ENCODE measurements at regions not wholly inside any gene's neighbourhood (a gene's known extent, or its start where the extent isn't known, plus 50 kb on each side); places are given as distances from the start of the nearest gene placed in this dataset.

DNA sequence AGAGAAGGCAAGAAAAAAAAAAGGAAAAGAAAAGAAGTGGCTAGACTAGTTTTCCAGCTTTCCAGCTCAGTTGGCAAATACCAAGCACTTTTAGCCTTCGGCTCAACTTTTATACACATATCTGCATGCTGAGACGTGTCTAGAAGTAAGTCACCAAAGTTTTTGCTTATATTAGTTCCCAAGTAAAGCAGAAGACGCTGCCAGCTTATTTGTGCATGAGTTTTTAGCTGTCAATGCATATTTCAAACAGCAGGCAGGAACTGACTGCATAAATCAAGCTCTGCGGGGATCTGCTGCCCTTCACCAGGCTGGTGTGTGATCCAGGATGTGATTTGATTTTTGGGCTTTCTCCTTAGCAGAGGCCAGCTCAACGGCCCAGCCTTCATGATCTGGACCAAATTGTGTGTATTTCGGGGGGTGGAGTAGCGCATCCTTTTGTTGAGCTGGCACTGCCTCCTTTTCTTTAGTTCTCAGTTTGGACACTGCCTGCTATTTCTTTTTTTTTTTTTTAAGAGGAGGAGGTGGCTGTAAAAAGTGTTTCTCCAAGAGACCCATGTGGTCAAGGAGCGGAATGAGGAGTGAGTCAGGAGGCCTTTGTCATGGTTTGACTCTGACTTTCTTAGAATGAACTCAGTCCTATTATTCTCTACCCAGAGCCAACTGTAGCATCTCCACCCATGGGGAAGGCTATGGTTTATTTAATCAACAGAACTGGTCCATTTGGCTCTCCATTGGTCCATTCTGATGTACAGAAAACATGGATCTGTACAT lies 162.6 kb upstream of the XYLT1 start:
- no peak for DNase-seq

DNA sequence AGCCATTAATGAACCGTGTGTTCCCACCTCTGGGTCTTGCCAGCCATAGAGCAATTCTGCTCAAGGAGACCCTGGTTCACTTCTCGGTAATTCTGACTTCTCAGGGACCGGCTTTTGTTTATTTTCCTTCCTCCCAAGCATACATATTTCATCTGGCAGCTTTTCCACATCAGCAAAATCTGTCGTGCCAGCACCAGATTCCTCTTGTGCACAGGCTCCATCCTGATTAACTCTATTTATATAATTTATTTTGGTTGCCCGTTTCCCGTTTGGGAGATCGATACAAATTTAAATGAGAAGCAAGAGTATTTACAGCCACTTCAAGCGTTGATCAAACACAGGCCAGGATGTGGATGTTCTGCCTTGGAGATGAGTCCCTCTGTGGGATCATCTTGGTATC lies 161.9 kb upstream of the XYLT1 start:
- DNase-seq, result no peak

DNA sequence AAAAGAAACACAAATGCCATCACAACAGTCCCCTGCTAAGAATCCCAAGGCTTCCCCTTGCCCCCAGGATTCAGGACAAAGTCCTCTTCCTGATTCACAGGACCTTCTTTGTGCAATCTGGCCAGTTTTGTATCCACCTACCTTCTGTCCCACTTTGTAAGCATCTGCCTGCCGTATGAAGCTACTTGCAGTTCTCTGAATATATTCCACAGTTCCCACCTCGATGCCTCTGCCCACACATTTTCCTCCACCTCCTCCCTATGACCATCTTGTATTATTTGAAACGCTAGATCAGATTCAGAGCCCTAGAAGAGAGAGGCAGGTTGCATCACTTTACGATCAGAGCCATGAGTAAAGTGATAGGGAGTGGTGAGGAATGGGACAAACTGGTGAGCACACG lies 159.2 kb upstream of the XYLT1 start:
- no peak for DNase-seq

DNA sequence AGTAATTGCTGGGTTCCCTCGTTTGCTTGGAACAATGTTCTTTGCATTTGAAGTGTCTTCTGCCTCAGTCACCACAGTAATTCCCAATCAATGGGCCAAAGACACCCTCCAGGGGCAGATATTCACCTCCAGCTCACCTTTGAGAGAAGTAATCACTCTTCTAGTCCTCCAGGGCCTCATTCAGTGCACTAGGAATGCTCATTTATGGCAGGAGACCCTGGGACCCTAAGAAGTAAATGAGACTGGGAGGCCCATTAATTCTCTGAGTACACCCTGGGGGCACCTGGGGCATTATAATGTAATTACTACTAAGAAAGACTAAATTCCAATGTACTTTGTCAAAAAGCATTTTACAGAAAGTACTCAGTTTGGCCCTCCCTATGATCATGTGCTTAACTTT lies 158.2 kb upstream of the XYLT1 start:
- DNase-seq, result no peak

DNA sequence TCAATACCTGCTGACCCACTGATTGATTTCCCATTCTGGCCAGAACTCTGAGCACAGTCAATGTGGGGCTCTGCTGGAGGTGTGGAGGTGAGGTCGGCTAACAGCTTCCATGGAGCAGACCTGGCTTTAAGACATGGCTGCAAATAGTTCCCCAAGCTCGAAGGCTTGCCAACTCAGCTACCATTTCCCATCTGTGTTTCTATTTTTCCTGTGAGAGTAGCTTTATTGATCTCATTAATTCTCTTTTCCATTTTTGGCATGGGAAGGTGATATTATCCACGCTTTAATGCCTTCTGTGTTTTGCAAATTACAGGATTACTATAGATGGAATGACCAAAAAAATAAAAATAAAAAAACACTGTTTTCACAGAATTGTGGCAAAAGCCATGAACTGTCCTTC lies 151.6 kb upstream of the XYLT1 start:
- DNase-seq, result no peak

DNA sequence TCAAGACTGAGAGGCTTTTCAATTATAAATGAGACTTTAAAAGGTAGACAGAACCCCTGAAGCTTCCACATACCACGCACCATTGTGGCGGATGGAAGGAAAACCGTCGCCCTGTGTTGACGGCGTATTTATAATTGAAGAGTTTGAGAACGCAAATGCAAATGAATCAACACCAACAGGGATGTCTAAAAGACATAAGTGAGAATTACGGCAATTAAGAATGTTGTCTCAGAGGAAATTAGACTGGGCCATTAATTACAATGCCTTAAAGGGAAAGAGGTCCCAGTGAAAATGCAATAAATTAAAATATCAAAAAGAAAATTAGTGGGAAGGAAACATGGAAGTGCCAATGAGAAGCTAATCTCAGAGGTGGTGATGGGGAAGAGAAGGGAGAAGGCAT lies 148.5 kb upstream of the XYLT1 start:
- no peak for DNase-seq

DNA sequence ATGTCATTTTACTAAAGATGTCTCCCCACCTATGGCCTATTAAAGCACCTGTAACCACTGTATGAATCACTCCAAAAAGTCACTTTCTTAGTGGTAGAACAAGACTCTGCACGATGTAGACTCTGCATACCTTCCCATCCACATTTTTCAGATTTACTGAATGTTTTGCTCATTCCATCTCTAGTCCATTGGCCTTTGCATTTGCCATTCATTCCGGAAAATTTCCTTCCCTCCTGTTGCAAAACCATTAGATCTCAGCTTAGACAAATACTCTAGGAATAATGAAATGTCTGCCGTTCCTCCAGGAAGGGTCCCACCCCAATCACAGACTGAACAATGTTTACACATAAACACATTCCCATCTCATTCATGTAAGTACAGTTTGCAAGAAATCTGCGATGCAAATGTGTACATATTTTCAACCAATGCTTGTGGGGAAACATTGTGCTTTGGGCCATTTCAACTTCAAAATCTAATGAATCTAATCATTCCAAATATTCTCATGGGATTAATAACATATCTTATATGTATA lies 146.3 kb upstream of the XYLT1 start:
- DNase-seq, result no peak

DNA sequence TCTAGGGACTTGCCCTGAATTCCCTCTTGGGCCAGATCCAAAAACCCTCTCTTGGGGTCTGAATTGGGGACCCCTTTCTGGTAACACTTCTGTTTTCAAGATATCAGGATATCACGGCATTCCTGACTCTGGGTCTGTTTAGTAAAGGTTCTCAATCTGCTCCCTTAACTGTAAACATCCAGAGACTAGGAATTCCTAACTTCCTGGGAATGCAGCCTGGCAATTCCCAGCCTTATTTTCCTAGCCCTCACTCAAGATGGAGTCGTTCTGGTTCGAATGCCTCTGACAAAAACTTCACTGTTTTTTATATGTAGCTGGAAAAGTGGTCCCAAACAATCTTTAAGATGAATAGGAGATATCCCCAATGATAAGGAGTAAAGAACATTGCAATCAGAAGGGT lies 141.6 kb upstream of the XYLT1 start:
- no peak for DNase-seq

DNA sequence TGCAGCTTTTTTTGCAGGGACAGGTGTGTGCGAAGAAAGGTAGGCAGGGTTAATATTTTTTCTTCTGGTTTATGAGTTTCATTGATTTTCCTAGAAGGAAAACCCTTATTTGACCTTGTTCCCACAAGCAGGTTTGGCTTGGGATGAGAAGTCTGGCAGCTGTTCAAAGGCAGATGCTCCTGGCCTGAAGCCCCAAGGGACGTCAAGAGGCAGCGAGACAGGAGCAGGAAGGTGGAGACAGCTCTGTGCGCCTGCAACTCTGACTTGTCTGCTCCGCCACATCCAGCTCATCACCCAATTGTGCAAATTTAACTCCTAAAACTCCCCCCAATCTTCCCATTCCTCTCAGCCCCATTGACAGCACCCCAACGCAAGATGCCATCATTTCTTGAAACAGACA lies 136.8 kb upstream of the XYLT1 start:
- peak; percentile 86 for DNase-seq

DNA sequence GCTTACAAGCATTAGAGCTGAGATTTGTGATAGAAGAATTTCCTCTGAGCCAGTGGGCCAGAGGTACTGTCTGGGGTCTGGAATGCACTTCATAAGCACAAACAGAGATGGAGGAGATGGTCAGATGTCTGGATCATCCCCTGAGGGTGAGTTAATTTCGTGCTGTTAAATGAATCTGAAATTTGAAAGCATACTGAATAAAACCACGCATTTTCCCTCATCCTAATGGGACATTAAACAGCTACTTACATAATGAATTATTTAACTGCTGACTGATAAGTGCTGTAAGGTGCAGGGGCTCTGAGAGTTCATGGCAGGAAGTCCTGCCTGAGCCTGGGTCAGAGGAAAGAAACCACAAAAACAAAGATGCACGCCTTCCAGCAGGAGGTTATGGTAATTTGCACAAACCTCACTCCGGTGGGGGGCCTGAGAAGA lies 136.3 kb upstream of the XYLT1 start:
- no peak for DNase-seq

DNA sequence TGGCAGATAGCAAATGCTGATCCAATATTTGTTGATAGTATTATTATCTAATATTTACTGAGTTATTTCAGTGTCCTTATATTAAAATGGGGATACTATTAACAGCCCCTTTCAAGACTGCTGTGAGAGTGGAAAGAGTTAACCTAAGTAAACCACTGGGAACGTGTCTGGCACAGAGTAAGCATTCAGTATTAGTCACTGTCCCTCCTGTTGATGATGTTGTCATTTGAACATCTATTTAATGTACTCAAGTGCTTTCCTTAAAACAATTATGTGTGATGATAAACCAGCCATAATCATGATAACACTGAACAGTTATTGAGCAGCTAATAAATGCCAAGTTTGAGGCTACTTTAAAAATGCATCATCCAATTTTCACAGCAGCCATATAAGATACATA lies 135.7 kb upstream of the XYLT1 start:
- DNase-seq, result no peak

DNA sequence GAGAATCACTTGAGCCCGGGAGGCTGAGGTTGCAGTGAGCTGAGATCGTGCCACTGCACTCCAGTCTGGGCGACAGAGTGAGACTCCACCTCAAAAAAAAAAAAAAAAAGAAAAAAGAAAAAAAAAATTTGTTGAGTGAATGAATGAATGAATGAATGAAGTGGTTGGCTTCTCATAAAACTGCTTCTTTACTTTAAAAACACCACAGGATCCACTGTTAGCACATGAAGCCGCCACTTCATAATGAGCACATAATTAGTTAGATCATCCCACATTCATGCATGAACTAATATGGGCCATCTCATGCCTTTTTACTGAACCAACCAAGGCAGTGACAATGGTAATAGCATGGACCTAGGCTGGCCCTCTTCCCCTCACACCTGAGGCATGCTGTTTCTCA lies 135.0 kb upstream of the XYLT1 start:
- DNase-seq, result no peak

DNA sequence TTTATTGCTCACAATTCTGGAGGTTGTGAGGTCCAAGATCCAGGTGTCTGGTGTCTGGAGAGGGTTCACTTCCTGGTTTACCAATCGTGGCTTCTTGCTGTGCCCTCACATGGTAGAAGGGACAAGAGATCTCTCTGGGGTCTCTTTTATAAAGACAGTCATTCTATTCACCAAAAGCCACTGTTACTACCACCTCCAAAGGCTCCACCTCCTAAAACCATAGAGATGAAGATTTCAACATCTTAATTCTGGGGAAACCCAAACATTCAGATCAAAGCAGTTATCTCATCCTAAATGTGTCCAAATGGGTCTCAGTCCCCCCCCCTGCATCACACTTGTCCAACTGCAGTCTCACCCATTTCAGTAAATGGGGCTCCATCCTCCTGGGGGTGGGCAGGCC lies 132.9 kb upstream of the XYLT1 start:
- no peak for DNase-seq

DNA sequence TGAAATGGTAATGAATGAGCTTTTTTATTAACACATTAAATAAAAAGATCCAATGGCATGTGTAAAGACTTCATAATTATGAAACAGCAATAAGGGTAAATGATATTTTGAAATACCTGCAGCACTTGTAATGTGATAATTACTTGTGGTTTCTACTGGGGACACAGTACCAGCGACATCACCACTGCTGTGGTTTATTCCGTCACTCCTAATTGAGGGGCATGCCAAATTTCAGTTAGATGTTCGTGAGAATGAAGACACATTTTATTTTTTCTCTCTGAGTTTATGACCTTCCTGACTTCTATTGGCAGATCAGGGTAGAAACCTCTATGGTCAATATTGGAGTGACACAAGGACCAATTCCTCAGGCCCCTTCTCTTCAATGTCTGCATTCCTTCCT lies 131.9 kb upstream of the XYLT1 start:
- DNase-seq, result no peak

DNA sequence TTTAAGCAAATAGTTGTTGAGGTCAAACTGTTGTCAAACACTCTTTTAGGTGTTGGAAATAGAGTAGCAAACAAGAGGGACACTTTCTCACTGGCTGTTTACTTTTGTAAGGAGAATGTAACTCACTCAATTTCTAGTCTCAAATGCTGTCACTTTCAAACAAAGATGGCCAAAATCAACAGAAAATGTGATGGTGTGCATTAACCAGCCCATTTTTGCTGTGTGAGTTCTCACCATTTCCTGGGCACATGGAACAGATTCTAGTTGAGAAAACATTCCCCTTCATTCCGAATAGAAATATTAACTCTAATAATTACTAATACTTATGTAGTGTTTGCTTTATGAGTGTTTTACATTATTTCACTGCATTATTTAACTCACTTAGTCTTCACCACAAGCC lies 128.2 kb upstream of the XYLT1 start:
- DNase-seq, result no peak

DNA sequence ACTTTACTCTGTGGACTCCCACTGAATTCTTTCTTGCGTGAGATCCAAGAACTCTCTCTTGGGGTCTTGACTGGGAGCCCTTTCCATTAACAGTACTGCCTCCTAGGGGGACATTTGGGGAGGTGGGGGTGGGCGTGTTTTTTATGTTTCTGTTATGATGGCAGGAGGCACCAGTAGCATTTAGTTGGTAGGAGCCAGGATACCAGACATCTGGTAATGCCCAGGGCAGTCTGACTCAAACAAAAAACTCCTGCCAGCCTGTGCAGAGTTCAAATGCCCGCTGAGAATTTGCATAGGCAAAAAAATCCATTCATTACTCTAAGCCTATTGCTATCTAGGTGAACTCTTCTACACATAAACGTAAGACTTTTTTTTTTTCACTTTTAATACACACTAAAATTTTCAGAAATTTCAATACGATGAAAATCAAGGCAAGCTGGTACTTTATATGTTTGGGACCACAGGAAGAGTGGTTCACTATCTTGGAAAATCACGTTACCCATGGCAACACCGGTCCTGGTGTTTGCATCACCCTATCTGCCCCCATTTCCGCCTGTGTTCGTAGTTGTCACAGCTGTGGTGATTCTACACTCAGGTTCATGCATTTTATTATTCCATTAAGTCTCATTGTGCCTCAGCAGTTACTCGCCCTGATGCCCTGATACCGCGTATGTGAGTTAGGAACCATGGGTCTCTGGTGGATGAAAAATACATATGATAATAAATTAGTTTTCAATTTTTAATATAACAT lies 121.1 kb upstream of the XYLT1 start:
- no peak for DNase-seq

DNA sequence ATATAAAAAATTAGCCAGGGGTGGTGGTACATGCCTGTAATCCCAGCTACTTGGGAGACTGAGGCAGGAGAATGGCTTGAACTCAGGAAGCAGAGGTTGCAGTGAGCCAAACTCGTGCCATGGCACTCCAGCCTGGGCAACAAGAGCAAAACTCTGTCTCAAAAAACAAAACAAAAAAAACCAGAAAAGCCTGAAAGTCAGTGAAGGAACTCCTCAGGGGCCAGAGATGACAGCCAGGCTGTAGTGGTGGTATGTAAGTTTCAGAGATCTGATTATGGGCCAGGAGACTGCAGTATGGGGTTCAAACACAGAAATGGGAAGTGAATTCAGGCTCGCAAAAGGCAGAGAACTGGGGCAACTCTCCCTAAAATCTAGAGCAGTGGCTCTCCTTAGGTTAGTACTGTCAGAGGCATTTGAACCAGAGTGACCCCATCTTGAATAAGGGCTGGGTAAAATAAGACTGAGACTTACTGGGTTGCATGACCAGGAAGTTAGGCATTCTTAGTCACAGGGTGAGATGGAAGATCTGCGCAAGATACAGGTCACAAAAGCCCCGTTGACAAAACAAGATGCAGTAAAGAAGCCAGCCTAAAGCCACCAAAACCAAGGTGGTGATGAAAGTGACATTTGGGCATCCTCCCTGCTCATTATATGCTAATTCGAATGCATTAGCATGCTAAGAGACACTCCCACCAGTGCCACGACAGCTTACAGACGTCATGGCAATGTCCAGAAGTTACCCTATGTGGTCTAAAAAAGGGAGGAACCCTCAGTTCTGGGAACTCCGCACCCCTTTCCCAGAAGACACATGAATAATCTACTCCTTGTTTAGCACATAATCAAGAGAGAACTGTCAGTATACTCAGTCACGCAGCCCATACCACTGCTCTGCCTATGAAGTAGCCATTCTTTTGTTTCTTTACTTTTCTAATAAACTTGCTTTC lies 120.2 kb upstream of the XYLT1 start:
- no peak for DNase-seq

DNA sequence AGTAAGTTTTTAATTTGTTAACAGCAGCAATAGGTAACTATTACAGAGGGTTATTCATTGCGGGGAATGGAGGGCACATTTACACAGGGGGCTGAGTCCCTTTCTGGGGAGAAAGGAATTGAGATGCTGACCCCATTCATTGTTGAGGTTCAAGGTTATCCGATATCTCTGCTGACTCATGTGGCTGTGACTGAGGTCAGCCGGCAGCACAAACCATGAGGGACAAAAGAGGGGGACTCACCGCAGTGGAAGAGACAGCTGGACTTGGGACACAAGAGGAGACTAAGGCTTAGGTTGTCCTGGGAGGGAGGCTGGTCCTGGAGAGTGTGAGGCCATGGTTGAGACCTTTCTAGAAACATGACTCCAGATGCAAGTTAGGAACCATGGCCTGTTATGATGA lies 119.1 kb upstream of the XYLT1 start:
- DNase-seq, result no peak

DNA sequence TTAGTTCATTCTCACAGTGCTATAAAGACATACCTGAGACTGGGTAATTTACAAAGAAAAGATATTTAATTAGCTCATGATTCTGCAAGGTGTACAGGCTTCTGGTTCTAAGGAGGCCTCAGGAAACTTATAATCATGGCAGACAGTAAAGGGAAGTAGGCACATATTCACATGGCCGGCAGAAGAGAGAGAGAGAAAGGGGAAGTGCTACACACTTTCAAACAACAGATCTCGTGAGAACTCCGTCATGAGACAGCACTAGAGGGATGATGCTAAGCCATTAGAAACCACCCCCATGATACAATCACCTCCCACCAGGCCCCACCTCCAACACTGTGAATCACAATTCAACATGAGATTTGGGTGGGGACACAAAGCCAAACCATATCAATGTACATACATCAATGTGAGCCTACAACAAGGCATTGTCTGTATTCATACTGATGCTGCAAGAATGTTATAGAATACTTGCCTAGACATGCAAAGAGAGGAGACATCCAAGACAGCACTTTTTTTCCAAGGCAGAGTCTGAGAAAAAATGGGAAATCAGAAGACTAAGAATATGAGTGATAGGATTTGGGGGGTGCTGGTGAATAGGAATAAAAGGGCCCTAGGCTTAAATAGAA lies 114.8 kb upstream of the XYLT1 start:
- DNase-seq, result no peak

DNA sequence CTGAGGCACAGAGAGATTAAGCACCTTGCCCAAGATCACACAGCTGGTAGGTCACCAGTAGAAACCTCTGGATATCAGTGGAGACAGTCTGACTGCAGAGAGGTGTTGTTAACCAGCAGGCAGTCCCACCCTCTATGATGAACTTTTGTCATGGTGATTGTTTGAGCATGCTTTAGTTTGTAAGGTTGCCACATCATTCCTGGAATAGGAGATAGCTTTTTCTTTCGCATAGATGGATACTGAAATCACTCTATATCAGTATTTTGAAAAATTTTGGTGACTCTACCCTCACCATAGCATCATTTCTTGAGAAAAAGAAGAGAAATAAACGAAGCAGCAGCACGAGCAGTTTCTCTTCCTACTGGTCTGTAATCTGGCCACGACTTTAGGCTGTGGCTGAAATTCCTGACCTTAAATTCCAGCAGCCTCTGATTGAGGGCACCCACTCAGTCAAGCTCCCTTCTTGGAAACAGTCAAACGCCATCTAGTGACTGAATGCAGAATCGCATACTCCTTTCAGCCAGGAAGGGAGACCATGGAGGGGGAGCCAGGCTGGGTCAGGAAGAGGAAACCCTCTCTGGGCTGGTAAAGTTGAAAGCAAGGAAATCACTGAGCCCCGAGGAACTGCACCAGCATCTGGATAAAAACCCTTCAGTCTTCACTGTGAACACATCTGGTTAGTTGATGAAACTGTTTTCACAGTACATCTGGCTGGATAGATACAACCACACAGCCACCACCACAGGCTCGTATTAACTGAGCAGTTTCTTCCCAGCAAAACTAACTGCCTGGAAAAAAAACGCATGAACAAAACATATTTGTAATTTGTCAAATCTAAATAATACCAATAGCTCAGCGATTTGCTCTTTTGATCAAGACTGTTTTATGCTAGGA lies 108.5 kb upstream of the XYLT1 start:
- peak; percentile 12 for DNase-seq

DNA sequence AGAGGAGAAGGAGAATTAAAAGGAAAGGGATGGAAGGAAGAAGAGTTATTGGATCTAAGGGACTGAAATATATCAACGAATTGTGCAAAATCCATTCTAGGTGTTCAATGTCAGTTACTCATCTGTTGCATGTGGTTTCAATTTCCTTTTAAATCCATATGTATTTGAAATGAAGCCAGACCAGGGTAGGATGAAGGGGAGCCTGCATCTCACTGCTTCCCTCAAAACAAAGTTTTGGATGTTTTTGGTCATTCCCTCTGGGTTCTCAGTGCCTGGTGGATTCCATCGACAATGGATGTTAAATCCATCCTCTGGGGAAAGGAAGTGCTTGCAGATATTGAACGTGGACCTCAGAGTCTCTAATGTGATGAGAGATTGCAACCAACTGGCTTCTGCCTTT lies 103.5 kb upstream of the XYLT1 start:
- no peak for DNase-seq

DNA sequence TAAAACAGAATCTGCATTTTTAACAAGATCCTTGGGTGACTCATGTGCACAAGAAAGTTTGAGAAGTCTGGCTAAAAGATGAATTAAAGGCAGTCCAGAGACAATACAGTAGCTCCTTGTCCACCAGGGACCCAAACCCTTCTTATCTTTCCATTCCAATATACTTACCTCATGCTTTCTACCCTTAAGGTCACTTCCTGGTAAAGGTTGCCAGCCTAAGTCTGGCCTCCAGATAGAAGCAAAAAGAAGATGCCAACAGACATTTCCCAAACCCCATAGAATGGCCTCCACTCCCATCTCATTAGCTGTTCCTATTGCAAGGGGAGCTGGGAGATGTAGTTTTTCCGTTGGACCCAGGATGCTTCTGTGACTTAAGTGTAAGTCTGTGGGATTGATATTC lies 101.4 kb upstream of the XYLT1 start:
- DNase-seq, result no peak

Data from NCI-H2171 (cell line).